ENCODE measurements at regions not wholly inside any gene's neighbourhood (a gene's known extent, or its start where the extent isn't known, plus 50 kb on each side); places are given as distances from the start of the nearest gene placed in this dataset.
"Not testable (repeated sequence)": the region's sequence is repeated elsewhere in the genome, so short reads cannot be mapped to it uniquely, and the experiment has no call there.

DNA sequence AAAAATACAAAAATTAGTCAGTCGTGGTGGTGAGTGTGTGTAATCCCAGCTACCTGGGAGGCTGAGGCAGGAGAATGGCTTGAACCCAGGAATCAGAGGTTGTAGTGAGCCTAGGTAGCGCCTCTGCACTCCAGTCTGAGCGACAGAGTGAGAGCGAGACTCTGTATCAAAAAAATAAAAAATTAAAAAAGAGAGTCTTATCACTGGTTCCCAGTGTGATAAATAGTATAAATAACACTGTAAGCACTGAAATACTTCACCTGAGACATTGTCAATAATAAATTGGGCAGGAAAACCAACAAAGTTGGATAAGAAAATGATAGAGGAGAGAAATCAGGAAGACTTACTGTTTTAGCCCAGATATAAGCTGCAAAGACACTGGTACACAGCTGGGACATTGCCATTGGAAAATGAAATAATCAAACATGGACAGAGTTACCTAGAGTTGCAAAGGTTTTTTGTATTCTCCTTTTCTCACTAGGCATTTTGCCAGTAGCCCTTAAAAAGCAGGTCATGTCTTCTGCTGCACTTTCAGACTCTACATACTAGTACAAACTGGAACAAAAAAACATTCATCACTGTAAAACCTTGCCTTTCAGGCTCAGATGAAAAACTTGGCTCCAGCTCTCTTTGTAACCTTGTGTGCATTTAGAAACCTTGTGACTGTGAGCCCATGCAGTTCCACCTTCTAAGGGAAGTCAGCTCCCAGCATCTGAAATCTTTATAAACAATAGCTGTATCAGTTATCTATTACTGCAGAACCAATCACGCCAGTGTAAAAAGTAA lies 55.0 kb upstream of the PPP1R2C start:
- DNase-seq = no peak

DNA sequence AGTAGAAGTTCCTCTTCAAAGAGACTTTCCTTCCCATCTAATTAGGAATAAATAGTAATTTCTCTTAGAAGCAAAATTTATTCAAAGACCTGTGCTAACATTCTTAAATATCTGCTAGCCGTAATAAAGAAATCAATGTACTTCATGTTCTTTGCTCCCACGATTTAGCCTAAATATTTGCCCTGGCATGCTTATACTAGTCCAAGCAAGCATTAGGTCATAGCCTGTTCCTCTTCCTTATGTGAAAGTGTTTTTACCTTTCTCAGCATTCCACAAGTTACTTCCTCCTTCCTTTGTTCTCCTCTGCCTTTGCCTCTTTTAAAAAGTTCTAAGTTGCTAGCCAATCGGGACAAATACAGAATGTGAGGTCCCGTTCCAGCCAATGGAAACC lies 55.6 kb upstream of the PPP1R2C start:
- not testable (repeated sequence) for DNase-seq

DNA sequence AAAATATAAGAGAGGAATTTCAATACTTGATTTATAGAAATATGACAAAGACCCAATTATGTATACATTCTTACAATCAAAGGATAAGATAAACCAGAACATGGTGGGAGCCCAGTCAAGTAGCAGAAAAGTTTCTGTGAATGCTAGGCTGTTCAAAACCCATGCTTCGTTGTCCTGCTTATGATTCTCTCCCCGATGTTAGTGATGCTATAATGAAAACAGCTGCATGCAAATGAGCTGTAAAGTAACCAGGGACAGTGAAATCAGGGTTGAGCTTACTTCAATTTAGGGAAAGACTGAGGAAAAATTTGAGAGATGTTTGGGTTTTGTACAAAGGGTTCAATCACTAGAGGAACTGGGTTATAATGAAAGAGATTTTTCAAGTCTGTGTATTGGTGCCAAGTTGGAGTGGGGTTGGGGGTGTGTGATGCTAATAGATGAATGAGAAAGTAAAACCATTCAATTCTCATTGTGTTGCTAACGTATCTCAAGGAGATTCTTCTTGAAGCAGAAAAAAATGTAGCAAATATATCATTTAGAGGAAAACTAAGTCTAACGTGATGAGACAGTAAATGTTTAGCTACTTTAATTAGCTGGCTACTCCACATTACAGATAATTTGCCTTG lies 59.3 kb upstream of the PPP1R2C start:
- DNase-seq = no peak

- no peak for DNase-seq
These were observed 59.8 kb upstream of the PPP1R2C start for GRCh38 chrX:42837747-42838146.

DNA sequence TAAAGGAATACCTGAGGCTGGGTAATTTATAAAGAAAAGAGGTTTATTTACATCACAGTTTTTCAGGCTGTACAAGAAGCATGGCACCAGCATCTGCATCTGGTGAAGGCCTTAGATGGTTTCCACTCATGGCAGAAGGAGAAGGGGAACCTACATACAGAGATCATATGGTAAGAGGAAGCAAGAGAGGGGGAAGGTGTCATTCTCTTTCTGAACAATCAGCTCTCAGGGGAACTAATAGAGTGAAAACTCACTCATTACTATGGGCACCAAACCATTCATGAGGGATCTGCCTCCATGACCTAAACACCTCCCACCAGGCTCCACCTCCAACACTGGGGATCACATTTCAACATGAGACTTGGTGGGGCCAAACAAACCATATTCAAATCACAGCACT lies 61.7 kb upstream of the PPP1R2C start:
- no peak for DNase-seq

- DNase-seq = no peak
These were observed 68.8 kb upstream of the PPP1R2C start for GRCh38 chrX:42846741-42847140.

GRCh38 chrX:42855259-42855658 lies 77.3 kb upstream of the PPP1R2C start:
- DNase-seq = no peak

- no peak for DNase-seq
These were observed 79.8 kb upstream of the PPP1R2C start for GRCh38 chrX:42857766-42858165.

DNA sequence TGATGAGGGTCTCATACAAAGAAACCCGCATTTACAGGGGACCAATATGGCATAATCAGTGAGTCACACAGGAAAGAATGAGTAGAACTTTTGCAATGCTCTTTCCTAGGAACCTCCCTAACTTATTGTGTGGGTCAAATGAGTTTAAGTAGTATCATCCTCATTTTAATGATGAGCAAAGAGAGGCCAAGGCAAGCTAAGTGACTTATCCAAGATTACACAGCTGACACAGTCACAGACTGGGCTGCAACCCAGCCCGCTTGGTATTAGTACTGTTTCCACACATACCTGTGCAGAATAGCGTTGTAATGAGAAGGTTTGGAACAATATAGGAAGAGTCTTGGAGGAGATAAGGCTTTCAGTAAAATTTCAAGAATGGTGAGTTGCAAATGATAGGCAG lies 91.0 kb upstream of the PPP1R2C start:
- DNase-seq = no peak

DNA sequence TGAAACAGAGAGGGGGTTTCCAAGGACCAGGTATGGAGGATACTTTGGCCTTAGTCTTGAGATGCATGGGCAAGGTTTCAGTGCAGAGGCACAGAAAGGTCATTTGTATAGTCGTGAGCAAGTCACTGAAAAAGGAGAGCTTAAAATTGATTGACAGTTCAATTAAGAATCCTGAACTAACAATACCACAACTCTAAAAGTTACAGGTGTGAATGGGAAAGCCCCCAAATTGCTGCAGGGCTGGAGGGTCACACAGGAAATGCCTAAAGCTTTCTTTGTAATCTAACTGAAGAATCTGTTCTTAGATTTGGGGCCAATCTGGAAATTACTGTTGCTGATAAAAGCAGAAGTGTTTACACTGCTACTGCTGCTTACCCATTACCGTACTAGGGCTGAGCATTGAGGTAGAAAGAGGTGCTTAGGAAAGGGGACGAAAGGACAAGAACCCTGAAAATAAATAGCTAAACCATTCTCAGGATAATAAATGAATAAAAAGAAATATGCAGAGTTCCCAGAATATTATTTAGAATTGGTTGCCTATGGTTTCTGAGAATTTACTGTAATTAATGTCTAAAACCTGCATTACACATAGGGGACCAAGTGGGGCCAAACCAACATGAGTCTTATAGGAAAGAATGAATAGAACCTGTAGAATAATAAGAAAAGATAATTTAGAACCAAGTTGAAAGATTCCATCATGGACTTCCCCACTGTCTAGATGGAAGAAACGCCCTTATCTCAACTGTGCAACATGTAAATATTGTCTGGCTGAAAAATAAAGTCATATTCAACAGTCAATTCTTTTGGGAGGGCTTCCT lies 91.9 kb upstream of the PPP1R2C start:
- no peak for DNase-seq

DNA sequence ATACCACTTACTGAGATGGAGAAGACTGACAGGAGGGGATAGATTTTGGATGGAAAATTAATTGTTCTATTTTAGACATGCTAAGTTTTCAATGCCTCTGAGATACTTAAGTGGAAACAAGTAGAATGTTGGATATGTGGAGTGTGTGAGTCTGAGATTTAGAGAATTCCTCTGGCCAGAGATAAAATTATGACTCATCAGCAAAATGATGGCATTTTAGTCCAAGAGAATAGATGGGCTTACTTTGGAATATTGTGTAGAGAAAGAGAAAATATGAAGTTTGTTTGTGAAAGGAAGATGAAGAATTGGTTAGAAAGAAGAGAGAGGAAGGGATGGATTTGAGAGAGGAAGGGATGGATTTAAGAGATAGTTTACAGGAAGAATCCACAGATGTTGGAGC lies 108.6 kb upstream of the PPP1R2C start:
- DNase-seq = no peak

GRCh38 chrX:42900947-42901346 lies 123.0 kb upstream of the PPP1R2C start:
- DNase-seq = no peak

DNA sequence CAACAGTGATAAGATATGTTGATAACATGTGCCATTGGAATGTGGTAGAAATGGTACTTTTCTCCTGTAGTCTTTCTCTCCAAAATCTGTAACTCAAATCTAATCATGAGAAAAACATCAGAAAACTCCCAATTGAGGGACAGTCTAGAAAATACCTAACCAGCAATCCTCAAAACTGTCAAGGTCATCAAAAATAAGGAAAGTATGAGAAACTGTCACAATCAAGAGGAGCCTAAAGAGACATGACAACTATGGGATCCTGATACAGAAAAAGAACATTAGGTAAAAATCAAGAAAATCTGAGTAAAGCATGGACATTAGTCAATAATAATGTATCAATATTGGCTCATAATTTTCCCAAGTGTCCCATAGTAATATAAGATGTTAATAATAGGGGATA lies 124.5 kb upstream of the PPP1R2C start:
- DNase-seq = no peak

DNA sequence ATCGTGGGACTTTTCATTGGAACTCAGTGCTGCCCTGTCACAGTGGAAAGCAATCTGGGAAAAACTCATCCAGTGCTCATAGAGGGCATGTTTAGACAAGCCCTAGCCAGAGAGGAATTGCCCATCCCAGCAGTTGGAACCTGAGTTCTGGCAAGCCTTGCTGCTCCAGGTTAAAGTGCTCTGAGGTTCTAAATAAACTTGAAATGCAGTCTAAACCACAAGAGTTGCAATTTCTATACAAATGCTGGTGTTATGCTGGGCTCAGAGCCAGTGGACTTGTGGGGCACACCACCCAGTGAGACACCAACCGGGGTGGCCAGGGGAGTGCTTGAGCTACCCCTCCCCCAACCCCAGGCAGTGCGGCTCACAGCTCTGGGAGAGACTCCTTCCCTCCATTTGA lies 142.8 kb upstream of the PPP1R2C start:
- no peak for DNase-seq

DNA sequence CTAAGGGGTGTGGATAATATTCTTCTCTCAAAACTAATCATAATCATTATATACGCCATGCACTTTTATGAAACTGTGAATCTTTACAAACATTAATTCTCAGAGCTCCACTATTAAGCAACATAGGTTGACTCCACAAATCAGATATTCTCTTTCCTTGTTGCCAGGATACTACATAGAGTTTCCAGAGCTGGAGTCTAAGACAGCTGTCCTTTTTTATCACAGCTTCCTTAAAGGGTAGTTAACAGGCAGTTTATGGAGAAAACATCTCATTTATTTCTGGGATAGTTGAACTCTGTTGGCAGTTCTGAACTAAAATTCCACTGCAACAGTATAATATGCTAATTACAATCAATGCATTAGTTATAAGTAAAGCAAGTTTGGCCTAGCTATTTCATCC lies 152.1 kb upstream of the PPP1R2C start:
- DNase-seq = no peak

DNA sequence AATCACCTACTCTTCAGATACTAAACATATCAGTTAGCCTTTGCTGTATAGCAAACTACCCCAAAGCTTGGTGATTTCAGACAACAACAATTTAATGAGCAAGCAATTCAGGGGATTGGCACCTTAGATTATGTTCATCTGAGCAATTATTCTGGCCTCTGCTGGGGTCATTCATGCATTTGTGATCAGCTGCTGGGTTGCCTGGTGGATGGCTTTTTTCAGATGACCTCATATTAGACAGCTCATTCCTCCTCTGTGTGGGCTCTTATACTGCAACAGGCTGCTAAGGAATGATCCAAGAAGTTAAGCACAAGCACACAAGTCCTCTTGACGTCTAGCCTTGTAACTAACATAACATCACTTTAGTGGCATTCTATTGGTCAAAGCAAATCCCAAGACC lies 153.0 kb upstream of the PPP1R2C start:
- no peak for DNase-seq

- no peak for DNase-seq
These were observed 155.2 kb upstream of the PPP1R2C start for GRCh38 chrX:42933187-42933586.

DNA sequence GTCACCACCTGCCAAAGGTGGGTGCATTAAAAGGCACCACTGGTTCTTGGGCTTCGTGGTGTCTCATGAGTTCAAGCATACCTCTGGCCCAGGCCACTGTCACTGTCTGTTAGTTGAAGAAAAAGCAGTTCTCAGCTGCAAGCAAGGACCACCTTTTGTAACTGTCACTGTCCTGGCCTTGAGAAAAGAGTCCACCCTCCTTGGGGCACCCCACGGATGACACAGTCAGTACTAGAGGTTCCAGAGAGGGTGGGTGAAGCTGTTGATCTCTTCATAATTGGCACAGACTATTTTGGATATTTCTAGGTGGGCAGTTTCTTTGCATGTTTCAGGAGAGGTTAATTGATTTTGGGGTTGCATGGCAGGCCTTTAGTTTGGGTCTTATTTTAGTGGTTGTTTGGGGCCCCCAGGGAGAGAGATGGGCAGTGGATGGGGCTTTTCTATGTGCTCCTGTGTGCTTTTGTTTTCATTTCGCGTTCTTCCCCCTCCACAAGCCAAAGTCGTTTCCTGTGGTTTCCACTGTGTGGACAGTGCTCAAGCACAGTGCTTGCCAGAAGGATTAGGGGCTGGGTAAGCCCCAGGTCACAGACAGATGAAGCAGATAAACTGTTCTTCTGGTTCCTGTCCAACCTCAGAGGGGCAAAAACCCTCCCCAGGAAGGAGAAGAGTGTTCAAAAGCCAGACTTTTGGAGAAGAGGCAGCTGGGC lies 156.2 kb upstream of the PPP1R2C start:
- no peak for DNase-seq

GRCh38 chrX:42941671-42942070 lies 163.7 kb upstream of the PPP1R2C start:
- DNase-seq = no peak

GRCh38 chrX:42943051-42943974 lies 165.3 kb upstream of the PPP1R2C start:
- peak; percentile 68 for DNase-seq

GRCh38 chrX:42944381-42944998 lies 166.5 kb upstream of the PPP1R2C start:
- DNase-seq = no peak
